GM23338 (cell line): ENCODE measurements at regions not wholly inside any gene's neighbourhood (a gene's known extent, or its start where the extent isn't known, plus 50 kb on each side); places are given as distances from the start of the nearest gene placed in this dataset.

Experiments
- ATAC-seq: fragments of 200-7000 bp; cut with Tn5 transposase; 3 replicates; pipeline ENCODE4 v1.9.1; 2020
- DNase-seq: peaks from one replicate; pipeline ENCODE4 v3.0.0-alpha.2; 2015; ENCODE audit warnings: low spot score
- H2AFZ ChIP-seq: fragments of 200-600 bp; sonication (generic); 2 replicates; pipeline ENCODE4 v1.8.0; 2016; ENCODE audit warnings: antibody characterized with exemption, mild to moderate bottlenecking, moderate library complexity
- H3F3A ChIP-seq: fragments of 200-600 bp; sonication (generic); replicated peaks from 2 replicates; pipeline ENCODE4 v1.8.0; 2017; ENCODE audit warnings: antibody characterized with exemption, mixed run types, low read depth
- H3K27ac ChIP-seq: fragments of 200-600 bp; sonication (generic); 2 replicates; pipeline ENCODE4 v1.6.1; 2016; ENCODE audit warnings: low read depth
- H3K27me3 ChIP-seq: fragments of 200-600 bp; sonication (generic); 2 replicates; pipeline ENCODE4 v1.8.0; 2016; ENCODE audit warnings: mild to moderate bottlenecking, mixed run types, moderate library complexity; ENCODE audit not compliant: insufficient read depth
- H3K36me3 ChIP-seq: fragments of 200-600 bp; sonication (generic); 2 replicates; pipeline ENCODE4 v1.8.0; 2016; ENCODE audit warnings: mild to moderate bottlenecking; ENCODE audit not compliant: insufficient read depth
- H3K4me1 ChIP-seq: fragments of 200-600 bp; sonication (generic); 2 replicates; pipeline ENCODE4 v1.8.0; 2016; ENCODE audit warnings: mild to moderate bottlenecking, moderate library complexity; ENCODE audit not compliant: insufficient read depth
- H3K4me2 ChIP-seq: fragments of 200-600 bp; sonication (generic); 2 replicates; pipeline ENCODE4 v1.7.1; 2017; ENCODE audit warnings: mixed run types
- H3K4me3 ChIP-seq: fragments of 200-600 bp; sonication (generic); 2 replicates; pipeline ENCODE4 v1.6.1; 2016; ENCODE audit warnings: mixed run types
- H3K79me2 ChIP-seq: fragments of 200-600 bp; sonication (generic); replicated peaks from 2 replicates; pipeline ENCODE4 v1.8.0; 2017; ENCODE audit warnings: mild to moderate bottlenecking; ENCODE audit not compliant: insufficient read depth
- H3K9me2 ChIP-seq: fragments of 200-600 bp; sonication (generic); 2 replicates; pipeline ENCODE4 v1.8.0; 2017; ENCODE audit not compliant: insufficient read depth
- H4K20me1 ChIP-seq: fragments of 200-600 bp; sonication (generic); replicated peaks from 2 replicates; pipeline ENCODE4 v1.8.0; 2017; ENCODE audit warnings: mild to moderate bottlenecking; ENCODE audit not compliant: insufficient read depth
- H3K27ac Mint-ChIP-seq: 2 replicates; pipeline ENCODE4 v1.8.0; 2020; ENCODE audit warnings: inconsistent platforms, mild to moderate bottlenecking, moderate library complexity, mixed read lengths
- H3K27me3 Mint-ChIP-seq: 3 replicates; pipeline ENCODE4 v1.8.0; 2022; ENCODE audit warnings: low read depth, mild to moderate bottlenecking, moderate library complexity, mixed read lengths, inconsistent platforms; ENCODE audit not compliant: insufficient read depth, poor library complexity
- H3K36me3 Mint-ChIP-seq: 3 replicates; pipeline ENCODE4 v1.8.0; 2021; ENCODE audit warnings: low read depth, mild to moderate bottlenecking, inconsistent platforms, moderate library complexity, mixed read lengths
- H3K4me1 Mint-ChIP-seq: 3 replicates; pipeline ENCODE4 v1.8.0; 2020; ENCODE audit warnings: mild to moderate bottlenecking, inconsistent platforms, mixed read lengths
- H3K4me3 Mint-ChIP-seq: 3 replicates; pipeline ENCODE4 v1.8.0; 2021; ENCODE audit warnings: moderate library complexity, mild to moderate bottlenecking, inconsistent platforms, mixed read lengths
- H3K9me3 Mint-ChIP-seq: 3 replicates; pipeline ENCODE4 v1.8.0; 2020; ENCODE audit warnings: moderate library complexity, mild to moderate bottlenecking, inconsistent platforms, mixed read lengths
- CREB1 ChIP-seq: fragments of 250-450 bp; sonication (Bioruptor Pico); IDR thresholded peaks from 2 replicates; pipeline ENCODE4 v1.5.0; 2020; ENCODE audit warnings: low read depth, mild to moderate bottlenecking, moderate library complexity
- EZH2 ChIP-seq: fragments of 200-600 bp; sonication (generic); IDR thresholded peaks from one replicate; pipeline ENCODE4 v1.8.0; 2017; ENCODE audit warnings: antibody characterized with exemption, mild to moderate bottlenecking, low read depth; ENCODE audit not compliant: unreplicated experiment
- EZH2phosphoT487 ChIP-seq: fragments of 200-600 bp; sonication (generic); IDR thresholded peaks from one replicate; pipeline ENCODE4 v1.8.1; 2018; ENCODE audit warnings: antibody characterized with exemption; ENCODE audit not compliant: unreplicated experiment
- POLR2AphosphoS5 ChIP-seq: IDR thresholded peaks from 2 replicates; pipeline ENCODE4 v1.6.1; 2016; ENCODE audit warnings: antibody characterized with exemption, low read depth
- STAT1 ChIP-seq: IDR thresholded peaks from one replicate; pipeline ENCODE4 v1.6.1; 2016; ENCODE audit warnings: antibody characterized with exemption; ENCODE audit not compliant: unreplicated experiment
- ZNF331 ChIP-seq: fragments of 250-450 bp; sonication (Bioruptor Pico); IDR thresholded peaks from 2 replicates; pipeline ENCODE4 v1.5.0; 2020; ENCODE audit warnings: low read depth, mild to moderate bottlenecking, moderate library complexity
- TF ChIP-seq, protein P1 (sequence below): IDR thresholded peaks from 2 replicates; pipeline ENCODE4 v1.6.1; 2016; ENCODE audit warnings: antibody characterized with exemption
- TF ChIP-seq, protein P2 (sequence below): fragments of 250-450 bp; sonication (Bioruptor Pico); IDR thresholded peaks from 2 replicates; pipeline ENCODE4 v1.5.0; 2020; ENCODE audit warnings: mild to moderate bottlenecking, moderate library complexity

- H3K4me3 Mint-ChIP-seq = no peak overlapping the region
- Histone ChIP-seq H3K9me2 (no peaks in the 10 kb centered on the region), H3K27ac (no peak overlapping the region), H3F3A (no peaks in the 10 kb centered on the region), H2AFZ (no peak overlapping the region), H3K36me3 (no peaks in the 10 kb centered on the region), H3K4me3 (no peak overlapping the region), H3K27me3 (no peaks in the 10 kb centered on the region), H3K4me1 (no peaks in the 10 kb centered on the region), H4K20me1 (no peaks in the 10 kb centered on the region), H3K4me2 (no peak overlapping the region), H3K79me2 (no peaks in the 10 kb centered on the region)
- DNase-seq = no peak
- no peaks in the 10 kb centered on the region; the same call in 2 of the 3 replicates for H3K36me3 Mint-ChIP-seq
- peaks cover 18% of the 10 kb centered on the region; the same call in 2 of the 3 replicates for H3K9me3 Mint-ChIP-seq
- H3K27ac Mint-ChIP-seq = no peak overlapping the region
- H3K27me3 Mint-ChIP-seq = no peaks in the 10 kb centered on the region
- no peak for ATAC-seq
- TF ChIP-seq EZH2 = no peak
- no peak for TF ChIP-seq POLR2AphosphoS5
- no peak for TF ChIP-seq ZNF331
- TF ChIP-seq STAT1 = no peak
- no peaks in the 10 kb centered on the region for H3K4me1 Mint-ChIP-seq
Observed at GRCh38 chr4:189293459-189293858, 647.2 kb upstream of the FRG1 start.

GRCh38 chr4:189294574-189294973 is 646.1 kb upstream of the FRG1 start:
- Histone ChIP-seq H3K4me3 (no peak overlapping the region), H4K20me1 (no peaks in the 10 kb centered on the region), H3K79me2 (no peaks in the 10 kb centered on the region), H3K4me2 (no peak overlapping the region), H3K27ac (no peak overlapping the region), H3F3A (no peaks in the 10 kb centered on the region), H3K27me3 (no peaks in the 10 kb centered on the region), H3K4me1 (no peaks in the 10 kb centered on the region), H3K36me3 (no peaks in the 10 kb centered on the region), H2AFZ (no peak overlapping the region), H3K9me2 (no peaks in the 10 kb centered on the region)
- Mint-ChIP-seq H3K9me3 (peaks cover 15% of the 10 kb centered on the region; the same call in 2 of the 3 replicates), H3K27me3 (no peaks in the 10 kb centered on the region), H3K27ac (no peak overlapping the region), H3K4me1 (no peaks in the 10 kb centered on the region), H3K36me3 (no peaks in the 10 kb centered on the region), H3K4me3 (no peak overlapping the region)
- TF ChIP-seq, protein P1, sequence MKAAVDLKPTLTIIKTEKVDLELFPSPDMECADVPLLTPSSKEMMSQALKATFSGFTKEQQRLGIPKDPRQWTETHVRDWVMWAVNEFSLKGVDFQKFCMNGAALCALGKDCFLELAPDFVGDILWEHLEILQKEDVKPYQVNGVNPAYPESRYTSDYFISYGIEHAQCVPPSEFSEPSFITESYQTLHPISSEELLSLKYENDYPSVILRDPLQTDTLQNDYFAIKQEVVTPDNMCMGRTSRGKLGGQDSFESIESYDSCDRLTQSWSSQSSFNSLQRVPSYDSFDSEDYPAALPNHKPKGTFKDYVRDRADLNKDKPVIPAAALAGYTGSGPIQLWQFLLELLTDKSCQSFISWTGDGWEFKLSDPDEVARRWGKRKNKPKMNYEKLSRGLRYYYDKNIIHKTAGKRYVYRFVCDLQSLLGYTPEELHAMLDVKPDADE = no peak
- TF ChIP-seq CREB1 (CRISPR knock-in tag) (no peak), EZH2phosphoT487 (no peak), ZNF331 (no peak)
- TF ChIP-seq, protein P2, sequence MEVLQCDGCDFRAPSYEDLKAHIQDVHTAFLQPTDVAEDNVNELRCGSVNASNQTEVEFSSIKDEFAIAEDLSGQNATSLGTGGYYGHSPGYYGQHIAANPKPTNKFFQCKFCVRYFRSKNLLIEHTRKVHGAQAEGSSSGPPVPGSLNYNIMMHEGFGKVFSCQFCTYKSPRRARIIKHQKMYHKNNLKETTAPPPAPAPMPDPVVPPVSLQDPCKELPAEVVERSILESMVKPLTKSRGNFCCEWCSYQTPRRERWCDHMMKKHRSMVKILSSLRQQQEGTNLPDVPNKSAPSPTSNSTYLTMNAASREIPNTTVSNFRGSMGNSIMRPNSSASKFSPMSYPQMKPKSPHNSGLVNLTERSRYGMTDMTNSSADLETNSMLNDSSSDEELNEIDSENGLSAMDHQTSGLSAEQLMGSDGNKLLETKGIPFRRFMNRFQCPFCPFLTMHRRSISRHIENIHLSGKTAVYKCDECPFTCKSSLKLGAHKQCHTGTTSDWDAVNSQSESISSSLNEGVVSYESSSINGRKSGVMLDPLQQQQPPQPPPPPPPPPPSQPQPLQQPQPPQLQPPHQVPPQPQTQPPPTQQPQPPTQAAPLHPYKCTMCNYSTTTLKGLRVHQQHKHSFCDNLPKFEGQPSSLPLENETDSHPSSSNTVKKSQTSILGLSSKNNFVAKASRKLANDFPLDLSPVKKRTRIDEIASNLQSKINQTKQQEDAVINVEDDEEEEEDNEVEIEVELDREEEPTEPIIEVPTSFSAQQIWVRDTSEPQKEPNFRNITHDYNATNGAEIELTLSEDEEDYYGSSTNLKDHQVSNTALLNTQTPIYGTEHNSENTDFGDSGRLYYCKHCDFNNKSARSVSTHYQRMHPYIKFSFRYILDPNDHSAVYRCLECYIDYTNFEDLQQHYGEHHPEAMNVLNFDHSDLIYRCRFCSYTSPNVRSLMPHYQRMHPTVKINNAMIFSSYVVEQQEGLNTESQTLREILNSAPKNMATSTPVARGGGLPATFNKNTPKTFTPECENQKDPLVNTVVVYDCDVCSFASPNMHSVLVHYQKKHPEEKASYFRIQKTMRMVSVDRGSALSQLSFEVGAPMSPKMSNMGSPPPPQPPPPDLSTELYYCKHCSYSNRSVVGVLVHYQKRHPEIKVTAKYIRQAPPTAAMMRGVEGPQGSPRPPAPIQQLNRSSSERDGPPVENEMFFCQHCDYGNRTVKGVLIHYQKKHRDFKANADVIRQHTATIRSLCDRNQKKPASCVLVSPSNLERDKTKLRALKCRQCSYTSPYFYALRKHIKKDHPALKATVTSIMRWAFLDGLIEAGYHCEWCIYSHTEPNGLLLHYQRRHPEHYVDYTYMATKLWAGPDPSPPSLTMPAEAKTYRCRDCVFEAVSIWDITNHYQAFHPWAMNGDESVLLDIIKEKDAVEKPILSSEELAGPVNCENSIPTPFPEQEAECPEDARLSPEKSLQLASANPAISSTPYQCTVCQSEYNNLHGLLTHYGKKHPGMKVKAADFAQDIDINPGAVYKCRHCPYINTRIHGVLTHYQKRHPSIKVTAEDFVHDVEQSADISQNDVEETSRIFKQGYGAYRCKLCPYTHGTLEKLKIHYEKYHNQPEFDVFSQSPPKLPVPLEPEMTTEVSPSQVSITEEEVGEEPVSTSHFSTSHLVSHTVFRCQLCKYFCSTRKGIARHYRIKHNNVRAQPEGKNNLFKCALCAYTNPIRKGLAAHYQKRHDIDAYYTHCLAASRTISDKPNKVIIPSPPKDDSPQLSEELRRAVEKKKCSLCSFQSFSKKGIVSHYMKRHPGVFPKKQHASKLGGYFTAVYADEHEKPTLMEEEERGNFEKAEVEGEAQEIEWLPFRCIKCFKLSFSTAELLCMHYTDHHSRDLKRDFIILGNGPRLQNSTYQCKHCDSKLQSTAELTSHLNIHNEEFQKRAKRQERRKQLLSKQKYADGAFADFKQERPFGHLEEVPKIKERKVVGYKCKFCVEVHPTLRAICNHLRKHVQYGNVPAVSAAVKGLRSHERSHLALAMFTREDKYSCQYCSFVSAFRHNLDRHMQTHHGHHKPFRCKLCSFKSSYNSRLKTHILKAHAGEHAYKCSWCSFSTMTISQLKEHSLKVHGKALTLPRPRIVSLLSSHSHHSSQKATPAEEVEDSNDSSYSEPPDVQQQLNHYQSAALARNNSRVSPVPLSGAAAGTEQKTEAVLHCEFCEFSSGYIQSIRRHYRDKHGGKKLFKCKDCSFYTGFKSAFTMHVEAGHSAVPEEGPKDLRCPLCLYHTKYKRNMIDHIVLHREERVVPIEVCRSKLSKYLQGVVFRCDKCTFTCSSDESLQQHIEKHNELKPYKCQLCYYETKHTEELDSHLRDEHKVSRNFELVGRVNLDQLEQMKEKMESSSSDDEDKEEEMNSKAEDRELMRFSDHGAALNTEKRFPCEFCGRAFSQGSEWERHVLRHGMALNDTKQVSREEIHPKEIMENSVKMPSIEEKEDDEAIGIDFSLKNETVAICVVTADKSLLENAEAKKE (CRISPR knock-in tag) = no peak
- no peak for DNase-seq
- no peak for ATAC-seq
